Lower lobe of right lung (tissue), 2 donors: ENCODE measurements at regions not wholly inside any gene's neighbourhood (a gene's known extent, or its start where the extent isn't known, plus 50 kb on each side); places are given as distances from the start of the nearest gene placed in this dataset.

Experiments used
- ATAC-seq, 2 donors: fragments of 200-7000 bp; cut with Tn5 transposase; one replicate each; pipeline ENCODE4 v1.9.1; 2020 to 2022; ENCODE audit warnings: mild to moderate bottlenecking in 2 of 2, moderate library complexity in 2 of 2
- DNase-seq: peaks from one replicate; pipeline ENCODE4 v3.0.0-alpha.2; 2020
- H3K27ac ChIP-seq: fragments of 200-600 bp; one replicate; pipeline ENCODE4 v1.8.0; 2022
- H3K27me3 ChIP-seq: fragments of 200-600 bp; one replicate; pipeline ENCODE4 v1.8.0; 2022; ENCODE audit warnings: low read depth
- H3K36me3 ChIP-seq: fragments of 200-600 bp; one replicate; pipeline ENCODE4 v1.8.0; 2022; ENCODE audit warnings: mild to moderate bottlenecking
- H3K4me1 ChIP-seq: fragments of 200-600 bp; one replicate; pipeline ENCODE4 v1.8.0; 2022
- H3K4me3 ChIP-seq: fragments of 200-600 bp; one replicate; pipeline ENCODE4 v1.8.0; 2022; ENCODE audit warnings: mild to moderate bottlenecking
- H3K9me3 ChIP-seq: fragments of 200-600 bp; one replicate; pipeline ENCODE4 v1.8.0; 2022
- intact Hi-C: fragments of 100-400 bp; cut with DNase I; formaldehyde crosslinking; loops from one replicate; pipeline ENCODE4 v1.11.0; 2022
- TF ChIP-seq, protein P1 (sequence below): fragments of 200-600 bp; IDR thresholded peaks from one replicate; pipeline ENCODE4 v1.8.0; 2022; ENCODE audit warnings: antibody characterized with exemption, mild to moderate bottlenecking
- donor health status: DM: no; HTN: yes; CAD: no; lungs with severe emphysema.

DNA sequence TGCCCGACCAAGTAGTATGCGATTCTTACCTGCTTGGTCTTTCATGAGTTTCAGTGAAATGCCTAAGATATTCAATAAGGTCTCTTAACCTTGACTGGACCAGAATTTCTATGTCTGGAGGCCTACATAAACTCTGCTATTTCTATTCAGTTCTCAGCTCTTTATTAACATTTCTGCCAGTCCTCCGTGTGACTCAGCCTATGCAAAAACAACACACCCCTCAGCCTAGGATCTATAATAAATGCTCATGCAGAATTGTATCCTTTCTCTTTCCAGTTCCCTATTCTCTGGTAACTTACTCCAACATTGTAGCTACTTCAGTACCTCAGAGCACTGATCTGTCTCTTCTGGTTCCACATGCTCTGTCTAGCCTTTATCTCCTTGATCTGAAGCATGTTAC lies 1507.4 kb downstream of the CDH11 start:
- no peak for ATAC-seq
- Histone ChIP-seq H3K4me1 (no peaks in the 10 kb centered on the region), H3K27ac (no peak overlapping the region), H3K36me3 (no peaks in the 10 kb centered on the region), H3K4me3 (no peak overlapping the region), H3K9me3 (no peaks in the 10 kb centered on the region), H3K27me3 (no peaks in the 10 kb centered on the region)
- intact Hi-C loops: no loop called here
- DNase-seq: no peak
- TF ChIP-seq, protein P1, sequence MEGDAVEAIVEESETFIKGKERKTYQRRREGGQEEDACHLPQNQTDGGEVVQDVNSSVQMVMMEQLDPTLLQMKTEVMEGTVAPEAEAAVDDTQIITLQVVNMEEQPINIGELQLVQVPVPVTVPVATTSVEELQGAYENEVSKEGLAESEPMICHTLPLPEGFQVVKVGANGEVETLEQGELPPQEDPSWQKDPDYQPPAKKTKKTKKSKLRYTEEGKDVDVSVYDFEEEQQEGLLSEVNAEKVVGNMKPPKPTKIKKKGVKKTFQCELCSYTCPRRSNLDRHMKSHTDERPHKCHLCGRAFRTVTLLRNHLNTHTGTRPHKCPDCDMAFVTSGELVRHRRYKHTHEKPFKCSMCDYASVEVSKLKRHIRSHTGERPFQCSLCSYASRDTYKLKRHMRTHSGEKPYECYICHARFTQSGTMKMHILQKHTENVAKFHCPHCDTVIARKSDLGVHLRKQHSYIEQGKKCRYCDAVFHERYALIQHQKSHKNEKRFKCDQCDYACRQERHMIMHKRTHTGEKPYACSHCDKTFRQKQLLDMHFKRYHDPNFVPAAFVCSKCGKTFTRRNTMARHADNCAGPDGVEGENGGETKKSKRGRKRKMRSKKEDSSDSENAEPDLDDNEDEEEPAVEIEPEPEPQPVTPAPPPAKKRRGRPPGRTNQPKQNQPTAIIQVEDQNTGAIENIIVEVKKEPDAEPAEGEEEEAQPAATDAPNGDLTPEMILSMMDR: no peak

DNA sequence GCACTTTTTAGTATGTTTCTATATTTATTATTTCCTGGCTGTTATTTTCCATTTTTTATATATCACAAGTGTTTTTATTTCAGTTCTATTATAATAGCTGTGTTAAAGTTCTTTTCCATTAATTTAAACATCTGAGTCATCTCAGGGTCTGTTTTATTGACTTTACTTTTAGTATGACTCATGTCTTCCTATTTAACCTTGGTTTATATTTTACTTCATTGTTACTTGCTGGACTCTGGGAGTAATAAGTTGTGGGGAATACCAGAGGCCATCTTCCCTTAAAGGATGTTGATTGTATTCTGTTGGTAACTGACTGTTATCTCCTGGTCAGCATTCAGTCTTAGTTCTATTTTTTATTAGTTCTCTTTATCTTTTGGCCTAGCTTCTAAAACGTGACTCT lies 1508.2 kb downstream of the CDH11 start:
- no peaks in the 10 kb centered on the region for H3K36me3 ChIP-seq
- ATAC-seq (no peak), DNase-seq (no peak)
- no peak overlapping the region for H3K27ac ChIP-seq
- intact Hi-C loops: no loop called here
- H3K9me3 ChIP-seq: no peaks in the 10 kb centered on the region
- TF ChIP-seq, protein P1: no peak
- H3K4me1 ChIP-seq: no peaks in the 10 kb centered on the region
- no peak overlapping the region for H3K4me3 ChIP-seq
- no peaks in the 10 kb centered on the region for H3K27me3 ChIP-seq

DNA sequence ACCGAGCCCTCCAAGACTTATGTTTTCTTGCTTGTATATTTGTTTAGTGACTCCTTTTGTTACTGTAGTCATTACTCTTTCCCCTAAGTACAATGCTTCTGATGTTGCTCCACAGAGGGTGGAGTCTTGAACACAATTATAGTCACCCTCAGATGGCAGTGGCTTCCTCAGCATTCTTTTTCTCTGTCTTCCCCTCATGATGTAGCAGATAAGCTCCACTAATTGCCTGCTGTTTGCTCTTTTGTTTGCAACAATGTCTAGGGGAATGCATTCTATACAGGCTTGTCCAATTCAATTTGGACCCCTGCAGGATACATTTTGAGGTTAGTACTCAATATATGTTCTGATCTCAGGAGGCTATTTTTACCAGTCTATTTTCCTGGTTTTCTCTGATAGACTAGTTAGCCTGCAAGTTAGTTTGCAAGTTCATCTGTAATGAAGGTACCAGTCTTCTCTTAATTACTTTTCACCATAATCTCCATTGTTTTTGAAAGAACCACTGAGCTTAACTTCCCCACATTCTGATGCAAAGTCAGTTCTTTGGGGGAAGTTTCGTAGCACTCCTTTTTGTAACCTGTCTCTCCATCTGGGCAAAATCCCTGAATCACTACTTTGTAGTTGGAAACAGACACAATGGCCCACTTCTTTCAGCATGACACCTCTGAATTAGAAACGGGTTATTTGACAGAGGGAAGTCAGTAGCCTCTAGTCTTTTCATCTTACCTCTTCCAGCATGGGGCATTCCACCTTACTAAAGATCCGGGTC lies 1509.2 kb downstream of the CDH11 start:
- intact Hi-C loops: no loop called here
- Histone ChIP-seq H3K4me3 (no peak overlapping the region), H3K36me3 (no peaks in the 10 kb centered on the region), H3K27ac (no peak overlapping the region), H3K27me3 (no peaks in the 10 kb centered on the region), H3K4me1 (no peaks in the 10 kb centered on the region), H3K9me3 (no peaks in the 10 kb centered on the region)
- TF ChIP-seq, protein P1: no peak
- no peak for DNase-seq
- no peak for ATAC-seq

DNA sequence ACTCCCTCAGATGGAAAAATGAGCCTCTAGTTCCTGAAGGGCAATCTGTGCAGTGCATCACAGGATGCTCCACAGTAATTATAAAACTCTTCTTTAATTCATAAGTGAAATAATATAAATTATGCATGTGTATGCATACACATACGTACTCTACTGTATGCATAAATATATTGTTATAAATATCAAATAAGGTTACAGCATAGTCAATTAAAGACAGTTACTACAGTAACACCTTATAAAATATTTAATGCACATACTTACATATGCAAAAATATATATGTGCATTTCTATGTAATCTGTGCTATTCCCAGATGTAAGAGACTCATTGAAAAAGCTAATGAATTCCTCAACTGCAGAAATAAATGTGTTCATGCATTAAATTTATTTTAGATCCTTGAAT lies 1515.1 kb downstream of the CDH11 start:
- TF ChIP-seq, protein P1: no peak
- no peak for ATAC-seq

DNA sequence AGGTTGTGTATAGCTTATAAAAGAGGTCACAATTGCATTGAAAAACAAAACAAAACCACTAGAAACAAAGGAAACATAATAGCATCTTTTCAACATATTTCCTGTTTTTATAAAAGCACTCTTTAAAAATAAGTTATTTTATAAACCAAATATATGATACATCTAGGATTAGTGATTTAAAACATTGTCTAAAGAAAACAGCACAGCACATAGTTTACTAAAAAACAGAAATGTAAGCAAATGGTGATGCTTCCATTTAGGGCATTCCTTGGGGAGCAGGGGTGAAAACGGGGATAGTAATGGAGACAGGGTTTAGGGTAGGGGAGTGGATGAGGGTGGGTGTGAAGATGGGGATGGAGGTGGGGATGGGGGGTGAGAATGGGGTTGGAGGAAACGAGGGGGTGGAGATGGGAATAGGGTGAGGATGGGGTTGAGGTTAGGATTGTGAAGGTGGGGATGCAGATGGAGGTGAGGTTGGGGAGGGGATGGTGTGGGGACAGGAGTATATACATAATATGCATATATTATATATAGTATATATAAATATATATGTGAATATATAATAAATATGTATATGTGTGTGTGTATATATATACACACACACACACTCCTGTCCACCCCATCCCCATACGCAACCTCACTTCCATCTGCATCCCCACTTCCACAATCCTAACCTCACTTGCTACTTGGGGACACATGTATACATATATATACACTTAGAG lies 1519.5 kb downstream of the CDH11 start:
- no peak for ATAC-seq
- H3K27me3 ChIP-seq: no peaks in the 10 kb centered on the region
- no peaks in the 10 kb centered on the region for H3K4me1 ChIP-seq
- intact Hi-C loops: no loop called here
- no peaks in the 10 kb centered on the region for H3K36me3 ChIP-seq
- no peaks in the 10 kb centered on the region for H3K9me3 ChIP-seq
- DNase-seq: no peak
- H3K4me3 ChIP-seq: no peak overlapping the region
- H3K27ac ChIP-seq: no peak overlapping the region
- TF ChIP-seq, protein P1: no peak

More for the DNA sequence above, 1515.1 kb downstream of the CDH11 start:
- intact Hi-C loops: no loop called here
- Histone ChIP-seq H3K4me3 (no peak overlapping the region), H3K4me1 (no peaks in the 10 kb centered on the region), H3K27ac (no peak overlapping the region), H3K36me3 (no peaks in the 10 kb centered on the region), H3K27me3 (no peaks in the 10 kb centered on the region), H3K9me3 (no peaks in the 10 kb centered on the region)
- no peak for DNase-seq
